H9 (cell line): ENCODE measurements at regions not wholly inside any gene's neighbourhood (a gene's known extent, or its start where the extent isn't known, plus 50 kb on each side); places are given as distances from the start of the nearest gene placed in this dataset.

Experiments used
- DNase-seq: peaks from one replicate; pipeline ENCODE4 v3.0.0-alpha.2; 2017
- H2AFZ ChIP-seq: one replicate; pipeline ENCODE4 v1.6.1; 2013; ENCODE audit warnings: mild to moderate bottlenecking, low read length, control low read depth, moderate library complexity
- H2AK5ac ChIP-seq: 2 replicates; pipeline ENCODE4 v1.6.1; 2013; ENCODE audit warnings: low read length, control low read depth, mixed read lengths; ENCODE audit not compliant: insufficient read length
- H2BK120ac ChIP-seq: one replicate; pipeline ENCODE4 v1.6.1; 2013; ENCODE audit warnings: low read depth, mild to moderate bottlenecking, low read length, control low read depth, inconsistent platforms; ENCODE audit not compliant: poor library complexity, severe bottlenecking
- H2BK12ac ChIP-seq: 2 replicates; pipeline ENCODE4 v1.6.1; 2013; ENCODE audit warnings: low read length, control low read depth, mixed read lengths, low read depth; ENCODE audit not compliant: insufficient read length
- H2BK15ac ChIP-seq: 2 replicates; pipeline ENCODE4 v1.6.1; 2013; ENCODE audit warnings: low read depth, low read length, control low read depth
- H2BK20ac ChIP-seq: one replicate; pipeline ENCODE4 v1.6.1; 2013; ENCODE audit warnings: low read depth, mild to moderate bottlenecking, low read length, control low read depth, inconsistent platforms; ENCODE audit not compliant: poor library complexity, severe bottlenecking
- H2BK5ac ChIP-seq: 2 replicates; pipeline ENCODE4 v1.6.1; 2013; ENCODE audit warnings: low read length, control low read depth, mixed read lengths; ENCODE audit not compliant: insufficient read length
- H3K14ac ChIP-seq: 2 replicates; pipeline ENCODE4 v1.6.1; 2013; ENCODE audit warnings: low read length, control low read depth; ENCODE audit not compliant: insufficient read depth
- H3K18ac ChIP-seq: 2 replicates; pipeline ENCODE4 v1.6.1; 2013; ENCODE audit warnings: low read depth, mild to moderate bottlenecking, mixed read lengths, low read length, control low read depth; ENCODE audit not compliant: insufficient read length
- H3K23ac ChIP-seq: 2 replicates; pipeline ENCODE4 v1.6.1; 2013; ENCODE audit warnings: low read length, control low read depth, mixed read lengths, low read depth; ENCODE audit not compliant: insufficient read length
- H3K23me2 ChIP-seq: 2 replicates; pipeline ENCODE4 v1.6.1; 2013; ENCODE audit warnings: low read depth, mild to moderate bottlenecking, mixed read lengths, low read length, control low read depth; ENCODE audit not compliant: insufficient read length, poor library complexity, severe bottlenecking
- H3K27ac ChIP-seq: 2 replicates; pipeline ENCODE4 v1.5.1; 2013; ENCODE audit warnings: low read length, control low read depth, mixed read lengths, low read depth; ENCODE audit not compliant: insufficient read length
- H3K27me3 ChIP-seq: 2 replicates; pipeline ENCODE4 v1.6.1; 2013; ENCODE audit warnings: low read length, control low read depth, inconsistent platforms; ENCODE audit not compliant: insufficient read depth
- H3K4ac ChIP-seq: 2 replicates; pipeline ENCODE4 v1.6.1; 2013; ENCODE audit warnings: low read depth, mild to moderate bottlenecking, control low read depth, inconsistent platforms, low read length, moderate library complexity
- H3K4me1 ChIP-seq: 2 replicates; pipeline ENCODE4 v1.6.1; 2013; ENCODE audit warnings: low read length, control low read depth, inconsistent platforms; ENCODE audit not compliant: insufficient read depth
- H3K4me2 ChIP-seq: 2 replicates; pipeline ENCODE4 v1.6.1; 2013; ENCODE audit warnings: low read length, control low read depth, mixed read lengths; ENCODE audit not compliant: insufficient read length, insufficient read depth
- H3K56ac ChIP-seq: 2 replicates; pipeline ENCODE4 v1.6.1; 2013; ENCODE audit warnings: low read depth, mild to moderate bottlenecking, mixed read lengths, low read length, control low read depth; ENCODE audit not compliant: insufficient read length
- H3K79me1 ChIP-seq: 2 replicates; pipeline ENCODE4 v1.6.1; 2013; ENCODE audit warnings: low read depth, mild to moderate bottlenecking, moderate library complexity, low read length, control low read depth, inconsistent platforms; ENCODE audit not compliant: insufficient read depth, poor library complexity, severe bottlenecking
- H3K79me2 ChIP-seq: 2 replicates; pipeline ENCODE4 v1.6.1; 2013; ENCODE audit warnings: low read length, control low read depth, inconsistent platforms; ENCODE audit not compliant: insufficient read depth
- H3K9ac ChIP-seq: 2 replicates; pipeline ENCODE4 v1.6.1; 2013; ENCODE audit warnings: low read length, control low read depth, mixed read lengths; ENCODE audit not compliant: insufficient read length; ENCODE audit errors: extremely low read depth
- H3K9me3 ChIP-seq: one replicate; pipeline ENCODE4 v1.6.1; 2013; ENCODE audit warnings: low read depth, low read length, inconsistent platforms; ENCODE audit not compliant: control insufficient read depth
- H3T11ph ChIP-seq: one replicate; pipeline ENCODE4 v1.6.1; 2013; ENCODE audit warnings: mild to moderate bottlenecking, low read length, control low read depth, inconsistent platforms
- H4K20me1 ChIP-seq: one replicate; pipeline ENCODE4 v1.6.1; 2013; ENCODE audit not compliant: control insufficient read depth, insufficient read length, insufficient read depth
- H4K5ac ChIP-seq: 2 replicates; pipeline ENCODE4 v1.6.1; 2013; ENCODE audit warnings: low read depth, mild to moderate bottlenecking, mixed read lengths, low read length, control low read depth; ENCODE audit not compliant: insufficient read length
- H4K8ac ChIP-seq: replicated peaks from 2 replicates; pipeline ENCODE4 v1.6.1; 2013; ENCODE audit warnings: low read length, control low read depth, mixed read lengths, low read depth; ENCODE audit not compliant: insufficient read length
- H4K91ac ChIP-seq: 2 replicates; pipeline ENCODE4 v1.6.1; 2013; ENCODE audit warnings: low read depth, mild to moderate bottlenecking, moderate library complexity, mixed read lengths, low read length, control low read depth; ENCODE audit not compliant: insufficient read length
- H3K27ac Mint-ChIP-seq, 3 experiments: 2 replicates in 2 of 3; 3 replicates in 1 of 3; pipeline ENCODE4 v1.8.0; 2020 to 2021; ENCODE audit warnings: mixed read lengths in 3 of 3, mild to moderate bottlenecking in 1 of 3, moderate library complexity in 1 of 3
- H3K27me3 Mint-ChIP-seq: 2 replicates; pipeline ENCODE4 v1.8.0; 2021; ENCODE audit warnings: low read depth, mild to moderate bottlenecking, moderate library complexity, mixed read lengths
- H3K36me3 Mint-ChIP-seq, 3 experiments: 2 replicates in 2 of 3; 3 replicates in 1 of 3; pipeline ENCODE4 v1.8.0; 2020 to 2021; ENCODE audit warnings: low read depth in 3 of 3, mixed read lengths in 3 of 3; ENCODE audit not compliant: insufficient read depth in 1 of 3
- H3K4me1 Mint-ChIP-seq, 2 experiments: 2 replicates each; pipeline ENCODE4 v1.8.0; 2020; ENCODE audit warnings: mixed read lengths in 2 of 2
- H3K4me3 Mint-ChIP-seq, 2 experiments: 2 replicates in 1 of 2; 3 replicates in 1 of 2; pipeline ENCODE4 v1.8.0; 2020 to 2021; ENCODE audit warnings: mild to moderate bottlenecking in 2 of 2, mixed read lengths in 2 of 2, moderate library complexity in 1 of 2
- H3K9me3 Mint-ChIP-seq, 2 experiments: 2 replicates in 1 of 2; 3 replicates in 1 of 2; pipeline ENCODE4 v1.8.0; 2020; ENCODE audit warnings: mild to moderate bottlenecking in 2 of 2, mixed read lengths in 2 of 2, moderate library complexity in 1 of 2
- WGBS: extraction: QIAGEN DNeasy Blood & Tissue Kit; methylation state at CpG from one replicate; pipeline ENCODE4 v1.1.7; 2013; ENCODE audit warnings: missing lambda C conversion rate, low lambda C conversion rate, mixed read lengths; ENCODE audit not compliant: insufficient read length; ENCODE audit errors: extremely low coverage; 5-methylcytosine and 5-hydroxymethylcytosine counted together
- TF ChIP-seq, protein P1 (sequence below): fragments of 200-600 bp; sonication (generic); conservative IDR thresholded peaks from 3 replicates; pipeline ENCODE4 v1.8.0; 2021; ENCODE audit warnings: antibody characterized with exemption, mild to moderate bottlenecking

DNA sequence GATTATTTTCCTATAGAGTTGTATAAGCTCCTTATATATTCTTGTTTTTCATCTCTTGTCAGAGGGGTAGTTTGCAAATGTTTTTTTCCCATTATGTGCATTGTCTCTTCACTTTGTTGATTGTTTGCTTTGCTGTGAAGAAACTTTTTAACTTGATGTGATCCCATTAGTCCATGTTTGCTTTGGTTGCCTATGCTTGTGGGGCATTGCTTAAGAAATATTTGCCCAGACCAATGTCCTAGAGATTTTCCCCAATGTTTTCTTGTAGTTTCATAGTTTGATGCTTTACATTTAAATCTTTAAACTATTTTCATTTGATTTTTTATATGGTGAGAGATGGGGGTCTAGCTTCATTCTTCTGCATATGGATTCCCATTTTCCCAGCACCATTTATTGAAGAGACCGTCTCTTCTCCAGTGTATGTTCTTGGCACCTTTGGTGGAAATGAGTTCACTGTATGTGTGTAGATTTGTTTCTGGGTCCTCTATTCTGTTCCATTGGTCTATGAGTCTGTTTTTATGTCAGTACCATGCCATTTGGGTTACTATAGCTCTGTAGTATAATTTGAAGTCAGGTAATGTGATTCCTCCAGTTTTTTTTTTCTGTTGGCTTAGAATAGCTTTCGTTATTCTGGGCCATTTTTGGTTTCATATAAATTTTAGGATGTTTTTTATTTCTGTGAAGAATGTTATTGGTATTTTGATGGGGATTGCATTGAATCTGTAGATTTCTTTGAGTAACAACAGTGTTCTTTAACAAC, 165.8 kb downstream of the ABCA8 start:
- H3K4me2 ChIP-seq = no peak overlapping the region
- H2AK5ac ChIP-seq = no peak overlapping the region
- no peaks in the 10 kb centered on the region for H4K20me1 ChIP-seq
- H3K4me1 Mint-ChIP-seq = peaks cover 17% of the 10 kb centered on the region in 2 experiments
- no peak overlapping the region for H3K4me3 Mint-ChIP-seq
- no peak overlapping the region for H2BK5ac ChIP-seq
- H2BK15ac ChIP-seq = no peak overlapping the region
- no peak for DNase-seq
- no peaks in the 10 kb centered on the region for H3K79me2 ChIP-seq
- H3K27me3 Mint-ChIP-seq = peaks cover 2% of the 10 kb centered on the region; the same call in 1 of the 2 replicates
- no peak overlapping the region for H3K27ac ChIP-seq
- no peaks in the 10 kb centered on the region for H3K9me3 ChIP-seq
- H3K18ac ChIP-seq = no peak overlapping the region
- H3K4ac ChIP-seq = no peak overlapping the region
- no peaks in the 10 kb centered on the region for H3K36me3 Mint-ChIP-seq
- no peak overlapping the region for H4K91ac ChIP-seq
- no peak overlapping the region for H3K27ac Mint-ChIP-seq
- H2AFZ ChIP-seq = no peak overlapping the region
- no peaks in the 10 kb centered on the region; a peak in 3 of 5 replicates for H3K9me3 Mint-ChIP-seq
- H3K27me3 ChIP-seq = no peaks in the 10 kb centered on the region
- WGBS = no CpG with 5 or more reads among the region's 2 CpGs
- no peak overlapping the region for H3T11ph ChIP-seq
- H3K23ac ChIP-seq = no peak overlapping the region
- H2BK20ac ChIP-seq = no peak overlapping the region
- no peak overlapping the region for H3K14ac ChIP-seq
- TF ChIP-seq, protein P1, sequence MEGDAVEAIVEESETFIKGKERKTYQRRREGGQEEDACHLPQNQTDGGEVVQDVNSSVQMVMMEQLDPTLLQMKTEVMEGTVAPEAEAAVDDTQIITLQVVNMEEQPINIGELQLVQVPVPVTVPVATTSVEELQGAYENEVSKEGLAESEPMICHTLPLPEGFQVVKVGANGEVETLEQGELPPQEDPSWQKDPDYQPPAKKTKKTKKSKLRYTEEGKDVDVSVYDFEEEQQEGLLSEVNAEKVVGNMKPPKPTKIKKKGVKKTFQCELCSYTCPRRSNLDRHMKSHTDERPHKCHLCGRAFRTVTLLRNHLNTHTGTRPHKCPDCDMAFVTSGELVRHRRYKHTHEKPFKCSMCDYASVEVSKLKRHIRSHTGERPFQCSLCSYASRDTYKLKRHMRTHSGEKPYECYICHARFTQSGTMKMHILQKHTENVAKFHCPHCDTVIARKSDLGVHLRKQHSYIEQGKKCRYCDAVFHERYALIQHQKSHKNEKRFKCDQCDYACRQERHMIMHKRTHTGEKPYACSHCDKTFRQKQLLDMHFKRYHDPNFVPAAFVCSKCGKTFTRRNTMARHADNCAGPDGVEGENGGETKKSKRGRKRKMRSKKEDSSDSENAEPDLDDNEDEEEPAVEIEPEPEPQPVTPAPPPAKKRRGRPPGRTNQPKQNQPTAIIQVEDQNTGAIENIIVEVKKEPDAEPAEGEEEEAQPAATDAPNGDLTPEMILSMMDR = no peak
- no peaks in the 10 kb centered on the region for H3K79me1 ChIP-seq
- peaks cover 6% of the 10 kb centered on the region; the same call in 1 of the 2 replicates for H3K4me1 ChIP-seq
- H2BK12ac ChIP-seq = no peak overlapping the region
- H4K8ac ChIP-seq = no peak overlapping the region
- H3K9ac ChIP-seq = no peak overlapping the region
- no peak overlapping the region for H4K5ac ChIP-seq
- H3K56ac ChIP-seq = no peak overlapping the region
- H3K23me2 ChIP-seq = no peaks in the 10 kb centered on the region
- H2BK120ac ChIP-seq = no peak overlapping the region
